Loucy (cell line): ENCODE measurements at regions not wholly inside any gene's neighbourhood (a gene's known extent, or its start where the extent isn't known, plus 50 kb on each side); places are given as distances from the start of the nearest gene placed in this dataset.

ENCODE experiments used
- CTCF ChIP-seq: fragments of 200-600 bp; sonication (generic); conservative IDR thresholded peaks from 2 replicates; pipeline ENCODE4 v1.5.1; 2014; ENCODE audit warnings: mild to moderate bottlenecking, antibody characterized with exemption, low read length
- EZH2phosphoT487 ChIP-seq: fragments of 200-600 bp; IDR thresholded peaks from 2 replicates; pipeline ENCODE4 v1.6.1; 2018; ENCODE audit warnings: antibody characterized with exemption, mild to moderate bottlenecking, moderate library complexity, borderline replicate concordance

- no peak for TF ChIP-seq CTCF
- TF ChIP-seq EZH2phosphoT487, result no peak
These were observed 339.9 kb upstream of the KCNH8 start for GRCh38 chr3:18808429-18808828.
